Epithelial cell of proximal tubule (primary cell): ENCODE measurements at regions not wholly inside any gene's neighbourhood (a gene's known extent, or its start where the extent isn't known, plus 50 kb on each side); places are given as distances from the start of the nearest gene placed in this dataset.
A peak's percentile ranks its signal among the peaks of the same experiment; 100 is the strongest.
"Not testable (repeated sequence)": the region's sequence is repeated elsewhere in the genome, so short reads cannot be mapped to it uniquely, and the experiment has no call there.

Experiments used
- DNase-seq: peaks from one replicate; pipeline ENCODE4 v3.0.0-alpha.2; 2011; ENCODE audit warnings: low read depth
- H3K4me3 ChIP-seq: 2 replicates; pipeline ENCODE4 v1.5.1; 2011; ENCODE audit warnings: low read depth, mild to moderate bottlenecking, low read length
- TF ChIP-seq, protein P1 (sequence below): conservative IDR thresholded peaks from 2 replicates; pipeline ENCODE4 v1.5.1; 2012; ENCODE audit warnings: low read depth, mild to moderate bottlenecking, low read length

DNA sequence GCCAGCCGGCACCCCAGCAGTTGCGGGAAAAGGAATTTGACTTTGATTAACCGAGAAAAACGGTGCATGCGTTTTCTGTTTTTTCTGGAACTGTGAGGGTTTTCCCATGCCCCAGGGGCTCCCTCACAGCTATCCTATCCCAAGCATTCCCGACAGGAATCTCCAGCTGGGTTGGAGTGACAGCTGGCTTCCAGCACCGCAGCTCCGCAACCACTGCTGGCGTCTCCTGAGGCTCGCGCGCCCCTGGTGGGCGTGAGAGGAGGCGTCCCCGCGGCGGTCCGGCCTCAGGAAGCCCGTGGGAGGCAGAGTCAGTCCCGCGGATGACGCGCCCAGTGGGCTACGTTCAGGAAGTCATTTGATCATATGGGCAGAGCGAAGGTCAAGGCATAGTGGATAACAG, 623.2 kb downstream of the SPATA31A6 start:
- not testable (repeated sequence) for DNase-seq, H3K4me3 ChIP-seq
- TF ChIP-seq, protein P1, sequence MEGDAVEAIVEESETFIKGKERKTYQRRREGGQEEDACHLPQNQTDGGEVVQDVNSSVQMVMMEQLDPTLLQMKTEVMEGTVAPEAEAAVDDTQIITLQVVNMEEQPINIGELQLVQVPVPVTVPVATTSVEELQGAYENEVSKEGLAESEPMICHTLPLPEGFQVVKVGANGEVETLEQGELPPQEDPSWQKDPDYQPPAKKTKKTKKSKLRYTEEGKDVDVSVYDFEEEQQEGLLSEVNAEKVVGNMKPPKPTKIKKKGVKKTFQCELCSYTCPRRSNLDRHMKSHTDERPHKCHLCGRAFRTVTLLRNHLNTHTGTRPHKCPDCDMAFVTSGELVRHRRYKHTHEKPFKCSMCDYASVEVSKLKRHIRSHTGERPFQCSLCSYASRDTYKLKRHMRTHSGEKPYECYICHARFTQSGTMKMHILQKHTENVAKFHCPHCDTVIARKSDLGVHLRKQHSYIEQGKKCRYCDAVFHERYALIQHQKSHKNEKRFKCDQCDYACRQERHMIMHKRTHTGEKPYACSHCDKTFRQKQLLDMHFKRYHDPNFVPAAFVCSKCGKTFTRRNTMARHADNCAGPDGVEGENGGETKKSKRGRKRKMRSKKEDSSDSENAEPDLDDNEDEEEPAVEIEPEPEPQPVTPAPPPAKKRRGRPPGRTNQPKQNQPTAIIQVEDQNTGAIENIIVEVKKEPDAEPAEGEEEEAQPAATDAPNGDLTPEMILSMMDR, result peak; percentile 11

DNA sequence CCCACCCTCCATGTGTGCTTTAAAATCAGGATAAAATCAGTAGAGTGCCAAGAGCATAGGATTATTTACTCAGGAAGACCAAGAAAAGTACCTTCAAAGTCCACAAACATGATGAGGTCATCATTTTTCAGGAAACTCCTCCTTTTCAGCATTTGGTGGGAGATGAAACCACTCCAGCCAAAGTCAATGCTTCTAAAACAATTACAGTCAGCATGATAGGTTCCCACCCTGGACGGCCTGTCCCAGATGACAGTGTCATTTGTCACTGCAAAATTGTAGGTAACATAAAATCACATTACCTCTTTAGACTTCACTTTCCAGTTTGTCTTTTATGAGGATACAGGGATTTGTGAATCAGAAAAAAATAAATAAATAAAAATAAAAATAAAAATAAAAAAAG, 638.0 kb downstream of the SPATA31A6 start:
- DNase-seq, H3K4me3 ChIP-seq: not testable (repeated sequence)

DNA sequence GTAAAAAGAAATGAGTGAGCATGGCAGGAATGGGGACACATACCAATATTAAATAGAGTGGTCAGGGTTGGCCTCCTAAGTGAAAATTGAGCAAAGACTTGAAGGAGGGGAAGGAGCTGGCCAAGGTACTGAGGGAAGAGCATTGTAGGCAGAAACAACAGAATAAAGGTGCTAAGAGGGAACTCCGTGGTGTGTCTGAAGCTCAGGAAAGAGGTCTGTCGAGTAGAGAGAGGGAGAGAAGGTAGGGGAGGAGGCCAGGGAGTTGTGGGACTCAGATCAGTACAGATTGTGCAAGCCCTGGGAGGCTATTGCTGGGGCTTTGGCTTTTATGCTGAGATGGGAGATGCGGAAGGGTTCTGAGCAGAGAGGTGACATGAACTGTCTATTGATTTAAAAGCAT, 664.7 kb downstream of the SPATA31A6 start:
- not testable (repeated sequence) for DNase-seq, H3K4me3 ChIP-seq

DNA sequence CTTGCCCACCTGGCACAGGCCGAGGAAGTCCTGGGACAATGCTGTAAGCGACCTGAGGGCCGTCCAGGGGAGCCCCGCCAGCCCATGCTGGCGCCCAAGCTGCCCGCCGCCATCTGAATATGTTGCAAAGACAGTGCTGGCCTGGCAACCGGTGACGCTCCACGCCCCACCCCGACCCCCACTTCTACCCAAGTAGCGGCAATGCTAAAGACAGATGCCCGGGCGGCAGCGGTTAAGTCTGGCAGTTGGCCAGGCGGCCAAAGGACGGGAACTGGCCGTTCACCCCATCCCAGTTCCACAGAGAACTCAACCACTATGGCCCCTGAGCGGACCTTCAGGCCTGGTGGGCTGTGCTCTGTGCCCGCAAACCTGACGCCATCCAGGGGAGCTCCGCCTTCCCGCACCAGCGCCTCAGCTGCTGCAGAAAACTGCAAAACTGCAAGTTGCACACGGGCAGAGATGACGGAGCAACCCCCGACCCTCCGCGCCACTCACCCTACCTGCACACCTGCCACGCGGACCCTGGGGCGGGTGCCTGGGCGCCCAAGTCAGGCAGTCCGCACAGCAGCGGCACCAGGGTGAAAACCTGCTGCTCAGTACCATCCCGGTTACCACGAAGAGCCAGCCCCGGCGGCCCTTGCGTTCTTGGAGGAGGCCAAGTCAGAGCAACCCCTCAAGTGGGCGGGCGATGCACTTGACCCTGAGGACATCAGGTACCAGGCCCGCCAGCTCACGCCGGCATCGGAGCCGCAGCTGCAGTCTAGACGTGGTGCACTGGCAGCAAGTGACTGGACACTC, 667.6 kb downstream of the SPATA31A6 start:
- not testable (repeated sequence) for DNase-seq, H3K4me3 ChIP-seq

DNA sequence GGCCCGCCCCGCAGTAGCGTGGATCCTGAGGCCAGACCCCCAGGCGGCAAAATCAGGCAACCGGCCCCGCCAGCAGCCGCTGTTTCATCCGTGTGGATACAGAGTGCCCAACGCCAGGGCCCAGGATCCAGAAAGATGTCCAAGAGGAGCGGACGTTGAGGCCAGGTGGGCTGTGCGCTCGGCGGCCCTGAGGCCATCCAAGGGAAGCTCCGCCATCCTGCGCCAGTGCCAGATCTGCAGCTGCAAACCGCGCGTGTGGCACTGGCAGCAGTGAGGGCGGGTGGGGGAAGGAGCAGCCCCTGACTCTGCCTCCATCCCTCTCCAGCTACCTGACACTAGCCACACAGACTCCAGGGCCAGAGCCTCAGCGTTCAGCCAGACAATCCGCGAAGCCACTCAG, 668.2 kb downstream of the SPATA31A6 start:
- H3K4me3 ChIP-seq, result peak overlapping the region; percentile 49
- DNase-seq, result not testable (repeated sequence)

DNA sequence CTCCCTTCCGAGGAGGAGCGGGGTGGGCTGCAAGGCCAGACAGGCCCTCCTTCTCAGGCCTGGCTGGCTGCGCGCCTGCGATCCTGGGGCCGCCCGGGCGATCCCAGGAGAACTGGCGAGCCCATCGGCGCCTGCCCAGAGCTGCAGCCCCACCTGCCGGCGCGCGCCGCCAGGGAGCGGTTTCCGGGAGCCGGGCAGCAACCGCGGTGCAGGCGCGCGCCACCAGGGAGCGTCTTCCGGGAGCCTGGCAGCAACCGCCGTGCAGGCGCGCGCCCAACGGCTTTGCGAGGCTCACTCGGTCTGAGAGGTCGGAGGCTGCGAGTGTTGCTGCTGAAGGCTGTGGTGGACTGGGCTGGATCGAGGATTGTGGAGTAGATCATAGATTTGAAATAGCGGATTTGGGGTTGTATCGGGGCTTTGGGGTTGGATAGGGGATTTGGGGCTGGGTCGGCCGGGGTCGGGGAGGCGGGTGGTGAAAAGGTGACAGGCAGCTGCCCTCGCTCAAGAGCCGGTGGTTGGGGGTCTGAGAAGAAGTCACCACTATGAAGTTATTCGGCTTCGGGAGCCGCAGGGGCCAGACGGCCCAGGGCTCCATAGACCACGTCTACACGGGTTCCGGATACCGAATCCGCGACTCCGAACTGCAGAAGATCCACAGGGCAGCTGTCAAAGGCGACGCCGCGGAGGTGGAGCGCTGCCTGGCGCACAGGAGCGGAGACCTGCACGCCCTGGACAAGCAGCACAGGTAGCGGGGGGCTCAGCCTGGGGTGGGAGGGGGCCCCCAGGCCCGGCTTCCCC, 668.9 kb downstream of the SPATA31A6 start:
- peak; percentile 2 for DNase-seq
- peak overlapping the region; percentile 49 for H3K4me3 ChIP-seq
- TF ChIP-seq, protein P1, result peak; percentile 43

DNA sequence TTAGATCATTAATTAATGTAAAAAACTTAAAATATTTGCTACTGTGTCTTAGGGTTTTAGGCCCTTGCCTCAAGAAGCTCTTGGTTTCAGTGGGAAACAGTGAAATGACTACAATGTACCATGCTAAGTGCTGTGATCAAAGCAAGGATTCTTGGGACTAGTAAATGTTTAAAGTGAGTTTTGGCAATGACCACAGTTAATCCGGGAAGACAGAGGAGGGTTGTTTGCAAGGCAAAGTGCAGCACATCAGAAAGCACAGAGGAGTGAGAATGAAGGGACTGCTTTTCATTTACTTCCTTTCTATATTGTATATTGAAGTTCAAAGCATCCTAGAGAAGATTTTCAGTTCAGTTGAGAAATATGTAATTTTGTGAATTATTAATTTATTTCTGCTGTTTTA, 676.7 kb downstream of the SPATA31A6 start:
- not testable (repeated sequence) for DNase-seq, H3K4me3 ChIP-seq

DNA sequence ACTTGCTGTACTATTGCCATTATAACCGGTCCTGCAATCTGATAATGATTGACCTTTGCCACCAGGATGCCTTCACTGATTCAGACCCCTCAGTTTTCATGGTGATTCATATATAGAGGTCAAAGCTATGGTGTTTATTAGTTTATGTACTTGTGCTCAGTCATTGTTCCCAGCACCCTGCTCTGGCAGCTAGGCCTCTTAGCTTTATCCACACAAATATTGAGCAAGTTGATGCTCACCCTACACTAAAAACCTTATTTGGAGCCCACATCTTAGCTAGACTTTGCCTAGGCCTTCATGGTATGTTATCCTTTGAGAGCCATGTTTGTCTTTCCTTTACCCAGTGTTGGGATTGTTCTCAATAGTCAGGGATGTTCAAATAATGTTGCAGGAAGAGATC, 679.0 kb downstream of the SPATA31A6 start:
- H3K4me3 ChIP-seq, DNase-seq: not testable (repeated sequence)
